IPS-11a (cell line): ENCODE measurements at regions not wholly inside any gene's neighbourhood (a gene's known extent, or its start where the extent isn't known, plus 50 kb on each side); places are given as distances from the start of the nearest gene placed in this dataset.

Experiments used
- H3K4me3 ChIP-seq: one replicate; pipeline ENCODE4 v1.5.1; 2013; ENCODE audit warnings: low read depth, low read length, control low read depth

- H3K4me3 ChIP-seq, result no peak overlapping the region
Observed at GRCh38 chr15:46766021-46766420, 951.3 kb upstream of the SEMA6D start.

- H3K4me3 ChIP-seq, result no peak overlapping the region
Observed at GRCh38 chr15:46768287-46768686, 949.0 kb upstream of the SEMA6D start.

GRCh38 chr15:46773016-46773415, 944.3 kb upstream of the SEMA6D start:
- no peak overlapping the region for H3K4me3 ChIP-seq

- H3K4me3 ChIP-seq, result no peak overlapping the region
Observed at GRCh38 chr15:46778876-46779275, 938.4 kb upstream of the SEMA6D start.

- H3K4me3 ChIP-seq, result no peak overlapping the region
Observed at GRCh38 chr15:46786590-46787285, 930.6 kb upstream of the SEMA6D start.

GRCh38 chr15:46795685-46796084, 921.6 kb upstream of the SEMA6D start:
- H3K4me3 ChIP-seq, result no peak overlapping the region

- no peak overlapping the region for H3K4me3 ChIP-seq
Observed at GRCh38 chr15:46808834-46809233, 908.5 kb upstream of the SEMA6D start.

GRCh38 chr15:46815240-46815639, 902.1 kb upstream of the SEMA6D start:
- no peak overlapping the region for H3K4me3 ChIP-seq

GRCh38 chr15:46815765-46816164, 901.5 kb upstream of the SEMA6D start:
- H3K4me3 ChIP-seq, result no peak overlapping the region

GRCh38 chr15:46848704-46849103, 868.6 kb upstream of the SEMA6D start:
- H3K4me3 ChIP-seq, result no peak overlapping the region

- H3K4me3 ChIP-seq, result no peak overlapping the region
Observed at GRCh38 chr15:46853600-46853999, 863.7 kb upstream of the SEMA6D start.

GRCh38 chr15:46854564-46854963, 862.7 kb upstream of the SEMA6D start:
- H3K4me3 ChIP-seq, result no peak overlapping the region

GRCh38 chr15:46855388-46855787, 861.9 kb upstream of the SEMA6D start:
- no peak overlapping the region for H3K4me3 ChIP-seq

- H3K4me3 ChIP-seq, result no peak overlapping the region
Observed at GRCh38 chr15:46856839-46857502, 860.3 kb upstream of the SEMA6D start.

GRCh38 chr15:46858150-46858549, 859.2 kb upstream of the SEMA6D start:
- H3K4me3 ChIP-seq, result no peak overlapping the region

- no peak overlapping the region for H3K4me3 ChIP-seq
Observed at GRCh38 chr15:46861796-46862195, 855.5 kb upstream of the SEMA6D start.

- H3K4me3 ChIP-seq, result no peak overlapping the region
Observed at GRCh38 chr15:46865155-46865554, 852.1 kb upstream of the SEMA6D start.

GRCh38 chr15:46872286-46872980, 844.9 kb upstream of the SEMA6D start:
- H3K4me3 ChIP-seq, result no peak overlapping the region

GRCh38 chr15:46872981-46873330, 844.3 kb upstream of the SEMA6D start:
- H3K4me3 ChIP-seq, result no peak overlapping the region

GRCh38 chr15:46879032-46879770, 838.1 kb upstream of the SEMA6D start:
- H3K4me3 ChIP-seq, result no peak overlapping the region

GRCh38 chr15:46880791-46881190, 836.5 kb upstream of the SEMA6D start:
- no peak overlapping the region for H3K4me3 ChIP-seq
